ENCODE measurements at regions not wholly inside any gene's neighbourhood (a gene's known extent, or its start where the extent isn't known, plus 50 kb on each side); places are given as distances from the start of the nearest gene placed in this dataset.

DNA sequence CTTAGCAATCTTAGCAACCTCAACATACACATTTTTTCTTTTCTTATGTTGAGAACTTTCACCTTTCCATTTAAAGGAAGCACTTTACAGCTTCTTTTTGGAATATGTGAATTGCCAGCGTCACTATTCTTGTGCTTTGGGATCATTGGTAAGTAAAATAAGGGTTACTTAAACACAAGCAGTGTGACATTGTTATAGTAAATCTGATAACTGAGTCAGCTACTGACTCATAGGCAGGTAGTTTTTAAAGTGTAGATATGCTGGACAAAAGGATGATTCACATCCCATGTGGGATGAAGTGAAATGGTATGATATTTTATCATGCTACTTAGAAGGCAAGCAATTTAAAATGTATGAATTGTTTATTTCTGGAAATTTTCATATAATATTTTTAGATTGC is 637.2 kb downstream of the DCDC2C start:
- TF ChIP-seq, protein P1, sequence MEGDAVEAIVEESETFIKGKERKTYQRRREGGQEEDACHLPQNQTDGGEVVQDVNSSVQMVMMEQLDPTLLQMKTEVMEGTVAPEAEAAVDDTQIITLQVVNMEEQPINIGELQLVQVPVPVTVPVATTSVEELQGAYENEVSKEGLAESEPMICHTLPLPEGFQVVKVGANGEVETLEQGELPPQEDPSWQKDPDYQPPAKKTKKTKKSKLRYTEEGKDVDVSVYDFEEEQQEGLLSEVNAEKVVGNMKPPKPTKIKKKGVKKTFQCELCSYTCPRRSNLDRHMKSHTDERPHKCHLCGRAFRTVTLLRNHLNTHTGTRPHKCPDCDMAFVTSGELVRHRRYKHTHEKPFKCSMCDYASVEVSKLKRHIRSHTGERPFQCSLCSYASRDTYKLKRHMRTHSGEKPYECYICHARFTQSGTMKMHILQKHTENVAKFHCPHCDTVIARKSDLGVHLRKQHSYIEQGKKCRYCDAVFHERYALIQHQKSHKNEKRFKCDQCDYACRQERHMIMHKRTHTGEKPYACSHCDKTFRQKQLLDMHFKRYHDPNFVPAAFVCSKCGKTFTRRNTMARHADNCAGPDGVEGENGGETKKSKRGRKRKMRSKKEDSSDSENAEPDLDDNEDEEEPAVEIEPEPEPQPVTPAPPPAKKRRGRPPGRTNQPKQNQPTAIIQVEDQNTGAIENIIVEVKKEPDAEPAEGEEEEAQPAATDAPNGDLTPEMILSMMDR (tag by site-specific recombination; IDR thresholded peaks at IDR 0.05): no peak
- TF ChIP-seq, protein P2, sequence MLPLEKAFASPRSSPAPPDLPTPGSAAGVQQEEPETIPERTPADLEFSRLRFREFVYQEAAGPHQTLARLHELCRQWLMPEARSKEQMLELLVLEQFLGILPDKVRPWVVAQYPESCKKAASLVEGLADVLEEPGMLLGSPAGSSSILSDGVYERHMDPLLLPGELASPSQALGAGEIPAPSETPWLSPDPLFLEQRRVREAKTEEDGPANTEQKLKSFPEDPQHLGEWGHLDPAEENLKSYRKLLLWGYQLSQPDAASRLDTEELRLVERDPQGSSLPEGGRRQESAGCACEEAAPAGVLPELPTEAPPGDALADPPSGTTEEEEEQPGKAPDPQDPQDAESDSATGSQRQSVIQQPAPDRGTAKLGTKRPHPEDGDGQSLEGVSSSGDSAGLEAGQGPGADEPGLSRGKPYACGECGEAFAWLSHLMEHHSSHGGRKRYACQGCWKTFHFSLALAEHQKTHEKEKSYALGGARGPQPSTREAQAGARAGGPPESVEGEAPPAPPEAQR (tag by site-specific recombination; IDR thresholded peaks at IDR 0.05): no peak
- no peak for TF ChIP-seq ZNF341 (tag by site-specific recombination; IDR thresholded peaks at IDR 0.05; ENCODE audit: low read depth)
- TF ChIP-seq HOXA7 (CRISPR knock-in tag; IDR thresholded peaks at IDR 0.05; ENCODE audit: borderline replicate concordance): no peak
- no peak for TF ChIP-seq YY2 (tag by site-specific recombination; IDR thresholded peaks at IDR 0.05)
